SH-SY5Y (cell line): ENCODE measurements at regions not wholly inside any gene's neighbourhood (a gene's known extent, or its start where the extent isn't known, plus 50 kb on each side); places are given as distances from the start of the nearest gene placed in this dataset.

Experiments
- GATA2 ChIP-seq: IDR thresholded peaks from 2 replicates; pipeline ENCODE4 v1.6.1; 2011; ENCODE audit warnings: mild to moderate bottlenecking, low read depth, low read length
- GATA3 ChIP-seq: IDR thresholded peaks from 2 replicates; pipeline ENCODE4 v1.6.1; 2011; ENCODE audit warnings: low read depth, mild to moderate bottlenecking, low read length, moderate library complexity

- no peak for TF ChIP-seq GATA2
- TF ChIP-seq GATA3: no peak
These were observed 162.6 kb downstream of the MYCN start for GRCh38 chr2:16102976-16103380.
